IPS DF 19.7 (cell line): ENCODE measurements at regions not wholly inside any gene's neighbourhood (a gene's known extent, or its start where the extent isn't known, plus 50 kb on each side); places are given as distances from the start of the nearest gene placed in this dataset.

ENCODE experiments used
- DNase-seq: peaks from one replicate; pipeline ENCODE4 v3.0.0-alpha.2; 2013; ENCODE audit warnings: low read depth, low spot score

GRCh38 chr3:90011131-90011530 lies 903.7 kb downstream of the EPHA3 start:
- no peak for DNase-seq

DNA sequence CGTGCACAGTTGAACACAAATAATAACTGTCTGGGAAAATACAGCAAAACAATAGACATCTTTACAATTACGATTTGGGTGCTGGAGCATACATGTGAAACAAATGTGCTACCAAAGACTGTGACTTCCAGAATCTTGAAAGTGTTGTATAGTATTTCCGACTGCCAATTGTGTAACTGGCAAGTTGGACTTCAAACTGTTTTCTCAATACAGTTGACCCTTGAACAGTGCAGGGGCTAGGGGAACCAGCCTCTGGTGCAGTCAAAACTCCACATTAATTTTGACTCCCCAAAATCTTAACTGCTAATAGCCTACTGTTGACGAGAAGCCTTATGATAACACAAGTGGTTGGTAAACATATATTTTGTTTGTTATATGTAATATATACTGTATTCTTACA lies 904.2 kb downstream of the EPHA3 start:
- DNase-seq, result no peak

DNA sequence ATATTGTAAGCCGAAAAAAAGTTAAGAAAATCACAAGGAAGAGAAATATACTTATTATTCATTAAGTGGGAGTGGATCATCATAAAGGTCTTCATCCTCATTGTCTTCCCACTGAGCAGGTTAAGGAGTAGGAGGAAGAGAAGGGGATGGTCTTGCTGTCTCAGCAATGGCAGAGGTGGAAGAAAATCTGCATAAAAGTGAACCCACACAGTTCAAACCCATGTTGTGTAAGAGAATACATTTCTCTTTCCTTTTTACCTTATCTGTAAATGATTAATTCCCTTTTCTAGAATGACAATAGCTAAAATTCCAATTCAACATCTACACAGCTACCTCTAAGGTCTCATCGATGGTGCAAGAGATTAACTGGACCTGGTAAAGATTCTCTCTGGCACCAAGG lies 904.6 kb downstream of the EPHA3 start:
- DNase-seq, result no peak

GRCh38 chr3:90015688-90016356 lies 908.4 kb downstream of the EPHA3 start:
- DNase-seq, result no peak

DNA sequence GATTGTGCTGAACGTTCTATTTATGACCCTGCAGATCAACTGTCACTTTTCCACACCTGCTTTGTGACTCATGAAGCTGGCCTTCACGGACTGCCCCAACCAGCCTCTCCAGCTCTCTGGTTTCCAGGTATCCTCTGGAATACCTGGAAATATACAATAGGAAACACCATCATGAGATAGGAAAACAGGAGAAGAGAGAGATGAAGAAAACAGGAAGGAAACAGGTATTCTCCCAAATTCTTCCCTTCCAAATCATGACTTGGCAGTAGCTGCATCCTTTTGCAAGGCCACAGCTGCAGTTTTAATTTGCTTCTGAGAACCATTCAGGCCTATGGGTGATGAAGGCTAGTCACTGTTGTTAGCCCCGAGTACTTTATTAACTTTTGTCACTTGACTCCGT lies 909.1 kb downstream of the EPHA3 start:
- no peak for DNase-seq

DNA sequence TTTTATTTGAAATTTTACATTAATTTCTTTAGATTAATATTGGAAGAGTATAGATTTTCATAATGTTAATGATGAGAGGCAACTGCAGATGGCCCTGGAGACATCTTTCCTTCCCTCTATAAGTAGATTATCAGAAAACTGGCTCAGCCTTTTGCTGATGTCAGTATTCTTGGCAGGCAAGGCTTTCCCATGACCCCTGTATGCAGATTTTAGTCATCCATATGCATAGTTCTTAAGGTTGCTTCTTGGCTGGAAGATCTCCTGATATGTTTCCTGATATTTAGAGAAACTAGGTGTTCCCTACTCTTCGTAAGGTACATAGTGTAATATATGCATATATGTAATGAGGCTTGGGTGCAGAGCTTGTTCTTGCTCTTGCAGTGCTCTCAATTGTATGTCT lies 911.4 kb downstream of the EPHA3 start:
- DNase-seq, result no peak

DNA sequence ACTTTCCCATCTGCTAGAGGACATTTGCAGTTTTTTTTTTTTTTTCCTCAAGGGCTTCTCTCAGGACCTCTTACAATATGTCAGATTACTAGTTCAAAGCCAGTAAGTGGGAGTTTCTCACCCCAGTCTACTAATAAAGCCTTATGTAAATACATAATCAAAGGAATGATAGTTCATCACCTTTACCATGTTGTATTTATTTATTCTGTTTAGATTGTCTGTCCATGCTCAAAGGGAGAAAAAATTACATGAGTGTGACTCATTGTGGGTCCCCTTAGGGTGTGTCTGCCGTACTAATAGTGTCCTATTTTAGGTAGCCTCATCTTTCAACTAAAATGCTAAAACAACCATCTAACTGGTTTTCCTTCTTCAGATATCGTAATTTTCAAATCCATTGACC lies 917.6 kb downstream of the EPHA3 start:
- DNase-seq, result no peak

- no peak for DNase-seq
Observed at GRCh38 chr3:90026406-90026805, 919.0 kb downstream of the EPHA3 start.

DNA sequence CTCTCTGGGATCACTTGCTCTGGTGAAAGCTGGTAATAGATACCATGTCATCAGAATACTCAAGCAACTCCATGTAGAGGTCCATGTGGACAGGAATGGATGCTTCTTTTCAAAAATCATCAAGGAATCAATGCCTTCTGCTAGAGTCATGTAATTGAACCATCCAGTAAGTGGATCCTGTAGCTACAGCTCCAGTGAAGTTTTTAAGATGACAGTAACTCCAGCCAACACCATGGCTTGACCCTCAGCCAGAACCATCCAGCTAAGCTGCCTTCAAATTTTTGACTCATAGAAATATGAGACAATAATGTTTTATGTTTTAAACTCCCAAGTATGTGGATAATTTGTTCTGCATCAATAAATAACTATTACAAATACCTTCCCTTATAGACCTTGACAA lies 923.7 kb downstream of the EPHA3 start:
- DNase-seq, result no peak

DNA sequence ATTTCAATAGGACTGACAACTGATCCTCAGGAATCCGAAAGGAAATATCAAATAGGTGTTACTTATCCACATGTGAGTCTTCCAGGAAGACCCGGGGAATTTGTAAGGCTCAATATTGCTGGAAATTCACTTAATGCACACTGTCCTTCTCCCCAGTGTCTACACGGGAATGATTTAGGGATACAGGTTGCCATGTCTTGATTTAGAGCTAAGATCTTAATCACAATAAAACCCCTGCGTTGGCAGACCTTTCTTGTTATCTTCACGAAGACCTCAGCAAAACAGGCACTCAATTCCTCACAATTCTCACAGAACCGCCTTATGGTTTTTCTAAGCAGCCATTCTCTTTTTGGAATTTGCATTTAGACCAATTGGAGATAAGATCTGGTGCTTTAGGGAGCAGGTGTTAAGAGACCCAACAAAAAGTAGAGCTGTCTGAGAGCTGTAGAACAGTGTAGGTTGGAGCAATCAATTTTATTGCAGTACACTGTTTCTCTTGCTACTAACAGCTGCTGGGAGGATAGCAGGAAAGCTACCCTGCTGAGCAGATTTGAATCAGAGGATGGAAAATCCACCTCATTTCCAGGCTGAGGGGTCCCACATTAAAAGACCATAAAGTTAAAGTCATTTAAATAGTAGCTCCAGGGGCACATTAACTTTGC lies 925.7 kb downstream of the EPHA3 start:
- no peak for DNase-seq

DNA sequence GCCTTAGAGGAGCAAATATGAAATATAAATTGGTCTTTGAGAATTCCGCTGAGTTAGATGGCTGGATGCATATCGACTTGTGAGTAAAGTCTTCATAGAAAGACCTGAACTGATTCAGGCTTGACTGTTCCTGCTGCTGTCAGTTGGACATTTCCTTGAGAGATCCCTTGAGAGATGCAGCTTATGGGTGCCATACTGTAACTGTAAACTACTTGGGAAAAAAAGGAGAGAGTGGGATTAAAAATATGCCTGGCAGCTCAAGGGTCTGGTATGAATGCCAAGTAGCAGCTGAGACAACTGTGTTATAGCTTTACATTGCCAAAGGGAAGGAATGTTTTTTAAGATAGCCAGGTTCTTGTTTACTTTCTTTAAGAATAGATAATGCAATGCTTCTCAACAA lies 926.6 kb downstream of the EPHA3 start:
- DNase-seq, result no peak

DNA sequence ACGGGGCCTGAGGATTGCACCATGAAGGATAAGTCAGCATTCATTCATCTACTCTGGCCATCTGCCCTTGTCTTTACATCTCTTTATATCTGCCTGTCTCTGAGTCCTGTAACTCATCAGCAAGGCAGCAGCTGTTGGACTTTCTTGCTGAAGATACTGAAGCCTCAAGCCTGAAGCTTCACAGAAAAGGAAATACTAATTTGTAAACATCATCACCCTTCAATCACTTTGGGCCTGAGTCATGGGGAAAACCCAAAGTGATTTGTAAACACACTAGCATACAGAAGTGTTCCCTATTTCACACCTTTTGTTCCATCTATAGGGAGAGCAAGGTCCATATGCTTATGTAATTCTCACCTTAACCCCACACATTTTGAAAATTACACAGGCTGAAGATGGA lies 928.2 kb downstream of the EPHA3 start:
- DNase-seq, result no peak

- no peak for DNase-seq
Observed at GRCh38 chr3:90036939-90037469, 929.6 kb downstream of the EPHA3 start.

GRCh38 chr3:90039994-90040393 lies 932.6 kb downstream of the EPHA3 start:
- no peak for DNase-seq

- DNase-seq, result no peak
Observed at GRCh38 chr3:90040554-90040953, 933.1 kb downstream of the EPHA3 start.

DNA sequence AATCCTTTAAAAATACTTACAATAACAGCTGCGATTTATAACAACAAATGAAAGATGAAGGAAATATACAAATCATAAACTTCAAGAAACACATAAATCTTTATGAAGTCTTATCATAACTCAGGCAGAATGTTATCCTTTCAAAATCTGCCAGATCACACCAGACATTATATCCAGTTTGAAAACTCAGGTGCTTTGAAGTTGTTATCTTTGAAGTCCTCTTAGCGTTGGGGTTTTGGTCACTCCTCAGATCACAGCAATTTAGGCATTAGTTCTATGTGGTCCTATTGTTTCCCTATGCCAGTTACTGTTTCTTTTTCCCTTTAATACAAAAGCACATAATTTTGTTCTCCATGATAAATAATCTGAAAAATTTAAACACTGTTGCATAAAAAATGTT lies 934.6 kb downstream of the EPHA3 start:
- no peak for DNase-seq

- DNase-seq, result no peak
Observed at GRCh38 chr3:90043287-90043686, 935.9 kb downstream of the EPHA3 start.

- no peak for DNase-seq
Observed at GRCh38 chr3:90044084-90044816, 936.8 kb downstream of the EPHA3 start.

DNA sequence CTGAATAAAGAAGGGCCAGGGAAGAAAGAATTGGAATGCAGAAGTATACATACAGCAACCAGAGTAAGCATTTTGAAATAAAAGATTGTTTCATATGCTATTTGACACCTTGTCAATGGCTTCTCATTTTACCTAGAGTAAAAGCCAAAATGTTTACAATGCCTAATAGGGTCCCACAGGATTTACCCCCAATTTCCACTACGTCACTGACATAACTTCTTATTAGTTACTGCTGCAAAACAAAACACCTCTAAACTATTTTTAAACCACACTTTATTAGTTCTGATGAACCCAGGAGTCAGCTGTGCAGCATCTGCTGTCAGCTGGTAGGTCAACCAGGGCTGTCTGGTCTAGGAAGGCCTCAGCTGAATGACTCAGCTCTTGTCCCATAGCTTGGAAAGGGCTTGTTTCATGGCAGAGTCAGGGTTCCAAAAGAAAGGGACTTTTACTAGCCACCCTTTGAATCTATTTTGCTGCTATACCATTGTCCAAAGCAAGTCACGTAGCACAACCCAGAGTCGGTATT lies 945.1 kb downstream of the EPHA3 start:
- no peak for DNase-seq

- no peak for DNase-seq
Observed at GRCh38 chr3:90054311-90054710, 946.9 kb downstream of the EPHA3 start.

DNA sequence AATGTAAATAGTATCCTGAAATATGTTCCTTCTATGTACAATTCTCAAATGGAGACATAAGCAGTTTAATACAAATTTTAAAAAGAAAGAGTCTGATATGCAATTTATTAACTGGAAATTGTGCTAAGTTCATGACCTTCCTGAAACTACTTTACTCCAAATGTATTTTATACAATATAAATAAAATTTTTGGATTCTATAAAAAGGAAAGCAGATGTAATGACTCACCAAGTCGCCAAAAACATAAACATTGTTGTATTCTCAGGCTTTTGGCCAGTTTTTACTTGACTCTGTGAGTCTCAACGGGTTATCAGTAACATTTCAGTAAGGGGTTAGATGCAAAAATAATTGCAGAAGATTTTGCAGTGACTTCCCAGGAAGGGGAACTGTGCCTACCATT lies 948.2 kb downstream of the EPHA3 start:
- DNase-seq, result no peak

DNA sequence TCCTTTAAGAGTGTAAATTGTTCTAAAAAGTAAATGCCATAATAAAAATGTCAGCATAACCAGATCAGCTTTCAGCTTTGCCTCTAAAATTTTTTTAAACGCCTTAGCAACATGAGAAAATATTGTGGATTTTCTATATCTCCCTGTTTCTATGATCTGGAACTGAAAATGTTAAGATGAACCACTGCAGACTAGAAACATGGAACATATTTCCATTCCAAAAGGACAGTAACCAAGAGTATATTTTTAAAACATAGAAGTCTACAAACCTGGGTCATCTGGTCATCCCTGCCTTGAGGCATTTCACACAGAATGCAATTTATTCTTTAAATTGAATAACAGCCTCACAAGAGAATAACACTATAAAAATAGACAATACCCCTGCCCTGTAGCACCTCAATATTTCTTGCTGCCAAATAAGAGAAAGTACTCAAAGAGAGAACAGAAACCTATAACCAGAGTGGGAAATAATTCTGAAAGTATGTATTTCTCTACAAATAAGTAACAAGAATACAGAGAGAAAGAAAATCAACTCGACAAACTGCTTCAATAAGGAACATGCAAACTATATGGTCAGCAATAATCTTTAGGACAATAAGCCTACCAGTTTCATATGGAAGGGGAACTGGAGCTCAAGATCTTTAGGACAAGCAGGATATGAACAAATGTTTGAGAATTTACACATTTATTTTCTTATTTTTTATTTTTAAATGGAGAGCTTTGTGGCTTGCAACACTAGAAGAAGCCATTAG lies 949.0 kb downstream of the EPHA3 start:
- no peak for DNase-seq
